CD14-positive monocyte (primary cell): ENCODE measurements at regions not wholly inside any gene's neighbourhood (a gene's known extent, or its start where the extent isn't known, plus 50 kb on each side); places are given as distances from the start of the nearest gene placed in this dataset.

Experiments used
- DNase-seq, 3 donors: peaks; one replicate each; pipeline ENCODE4 v3.0.0-alpha.2; 2011 to 2022
- H2AFZ ChIP-seq: 2 replicates; pipeline ENCODE4 v1.6.0; 2012; ENCODE audit warnings: mild to moderate bottlenecking, low read depth, low read length, inconsistent platforms; ENCODE audit not compliant: insufficient read depth, poor library complexity, severe bottlenecking
- H3K27ac ChIP-seq, 2 donors: 1 replicate in 1 of 2; 2 replicates in 1 of 2; pipeline ENCODE4 v1.5.1; 2012 to 2013; ENCODE audit warnings: low read length in 2 of 2, control low read depth in 1 of 2, inconsistent platforms in 1 of 2, low read depth in 1 of 2, mild to moderate bottlenecking in 1 of 2
- H3K27me3 ChIP-seq, 2 donors: one replicate each; pipeline versions ENCODE4 v1.6.0 to v1.6.1; 2011 to 2013; ENCODE audit warnings: low read length in 2 of 2; ENCODE audit not compliant: control insufficient read depth in 2 of 2, insufficient read depth in 2 of 2
- H3K36me3 ChIP-seq, 2 donors: replicated peaks in 1 of 2; 1 replicate in 1 of 2; 2 replicates in 1 of 2; pipeline versions ENCODE4 v1.5.1 to v1.6.1; 2012 to 2013; ENCODE audit warnings: low read length in 2 of 2, control low read depth in 1 of 2, inconsistent platforms in 1 of 2, mild to moderate bottlenecking in 1 of 2; ENCODE audit not compliant: insufficient read depth in 2 of 2, control insufficient read depth in 1 of 2
- H3K4me1 ChIP-seq, 2 donors: 1 replicate in 1 of 2; 2 replicates in 1 of 2; pipeline versions ENCODE4 v1.5.1 to v1.6.1; 2012 to 2013; ENCODE audit warnings: low read length in 2 of 2, control low read depth in 1 of 2, inconsistent platforms in 1 of 2, mild to moderate bottlenecking in 1 of 2, moderate library complexity in 1 of 2; ENCODE audit not compliant: insufficient read depth in 2 of 2, control insufficient read depth in 1 of 2
- H3K4me2 ChIP-seq: replicated peaks from 2 replicates; pipeline ENCODE3; 2012; ENCODE audit warnings: low read length, moderate library complexity, mild to moderate bottlenecking; ENCODE audit not compliant: poor library complexity, severe bottlenecking; ENCODE audit errors: extremely low read depth
- H3K4me3 ChIP-seq, 3 experiments: fragments of 200-600 bp in 1 of 3; sonication (generic) in 1 of 3; replicated peaks in 1 of 3; 1 replicate in 2 of 3; 2 replicates in 1 of 3; pipeline ENCODE4 v1.5.1; 2011 to 2013; ENCODE audit warnings: low read length in 3 of 3, mild to moderate bottlenecking in 3 of 3, control low read depth in 2 of 3, low read depth in 2 of 3, inconsistent platforms in 1 of 3, moderate library complexity in 1 of 3
- H3K79me2 ChIP-seq: 2 replicates; pipeline ENCODE4 v1.6.0; 2012; ENCODE audit warnings: mild to moderate bottlenecking, control low read depth, inconsistent platforms, low read length, moderate library complexity; ENCODE audit not compliant: insufficient read depth
- H3K9ac ChIP-seq: 2 replicates; pipeline ENCODE4 v1.6.0; 2017; ENCODE audit warnings: low read length, mild to moderate bottlenecking; ENCODE audit not compliant: insufficient read depth, poor library complexity, severe bottlenecking
- H3K9me3 ChIP-seq, 2 donors: replicated peaks in 1 of 2; 1 replicate in 1 of 2; 2 replicates in 1 of 2; pipeline versions ENCODE4 v1.5.1 to v1.6.1; 2012 to 2013; ENCODE audit warnings: low read length in 2 of 2, control low read depth in 1 of 2; ENCODE audit not compliant: control insufficient read depth in 1 of 2, insufficient read depth in 1 of 2
- H4K20me1 ChIP-seq: 2 replicates; pipeline ENCODE4 v1.6.0; 2012; ENCODE audit warnings: mild to moderate bottlenecking, low read length, control low read depth, moderate library complexity; ENCODE audit not compliant: insufficient read depth
- H3K27ac Mint-ChIP-seq, 7 donors: one replicate each; pipeline ENCODE4 v1.8.0; 2020; ENCODE audit warnings: mild to moderate bottlenecking in 7 of 7, mixed read lengths in 7 of 7, moderate library complexity in 6 of 7, inconsistent platforms in 2 of 7
- H3K27me3 Mint-ChIP-seq, 3 donors: one replicate each; pipeline ENCODE4 v1.8.0; 2021 to 2022; ENCODE audit warnings: low read depth in 3 of 3, mild to moderate bottlenecking in 3 of 3, mixed read lengths in 3 of 3, moderate library complexity in 3 of 3, inconsistent platforms in 1 of 3
- H3K36me3 Mint-ChIP-seq, 2 donors: one replicate each; pipeline ENCODE4 v1.8.0; 2020; ENCODE audit warnings: mixed read lengths in 2 of 2, inconsistent platforms in 1 of 2, mild to moderate bottlenecking in 1 of 2
- H3K4me1 Mint-ChIP-seq: one replicate; pipeline ENCODE4 v1.8.0; 2020; ENCODE audit warnings: mild to moderate bottlenecking, mixed read lengths
- H3K4me3 Mint-ChIP-seq, 2 donors: one replicate each; pipeline ENCODE4 v1.8.0; 2020; ENCODE audit warnings: mild to moderate bottlenecking in 2 of 2, mixed read lengths in 2 of 2, moderate library complexity in 1 of 2
- H3K9me3 Mint-ChIP-seq, 7 donors: one replicate each; pipeline ENCODE4 v1.8.0; 2020 to 2022; ENCODE audit warnings: mixed read lengths in 7 of 7, mild to moderate bottlenecking in 6 of 7, moderate library complexity in 6 of 7, inconsistent platforms in 2 of 7
- CTCF ChIP-seq: fragments of 200-600 bp; IDR thresholded peaks from one replicate; pipeline ENCODE4 v1.8.0; 2022; ENCODE audit warnings: antibody characterized with exemption, mild to moderate bottlenecking
- WGBS: methylation state at CpG from one replicate; pipeline ENCODE4 v1.1.5; 2013; ENCODE audit warnings: missing lambda C conversion rate; ENCODE audit not compliant: insufficient coverage; 5-methylcytosine and 5-hydroxymethylcytosine counted together
- intact Hi-C, 2 donors: fragments of 100-400 bp; cut with micrococcal nuclease; formaldehyde crosslinking; loops; one replicate each; pipeline versions ENCODE4 v1.15.0 to v1.15.1; 2023

- H3K4me2 ChIP-seq: no peak overlapping the region
- DNase-seq: no peak
- no peaks in the 10 kb centered on the region for H3K4me1 Mint-ChIP-seq
- H3K4me1 ChIP-seq: no peaks in the 10 kb centered on the region
- H3K9ac ChIP-seq: no peak overlapping the region
- no peaks in the 10 kb centered on the region for H3K36me3 Mint-ChIP-seq
- no peaks in the 10 kb centered on the region for H3K36me3 ChIP-seq
- WGBS: 88% methylated on average over 2 of the region's 4 CpGs
- H2AFZ ChIP-seq: no peak overlapping the region
- H3K4me3 ChIP-seq: no peak overlapping the region
- TF ChIP-seq CTCF: no peak
- H3K4me3 Mint-ChIP-seq: no peak overlapping the region
- peaks cover 0 to 2% (median 0%) of the 10 kb centered on the region in 7 donors for H3K9me3 Mint-ChIP-seq
- peaks cover 0 to 2% (median 0%) of the 10 kb centered on the region in 3 donors for H3K27me3 Mint-ChIP-seq
- intact Hi-C loops: no loop called here
- no peak overlapping the region for H3K27ac ChIP-seq
- no peaks in the 10 kb centered on the region for H3K9me3 ChIP-seq
- no peaks in the 10 kb centered on the region for H3K79me2 ChIP-seq
- H3K27me3 ChIP-seq: no peaks in the 10 kb centered on the region
- H4K20me1 ChIP-seq: no peaks in the 10 kb centered on the region
- H3K27ac Mint-ChIP-seq: peak overlapping the region in 1 of 7 donors; percentile 40
Observed at GRCh38 chr14:30210630-30211029, 283.0 kb upstream of the PRKD1 start.

GRCh38 chr14:30211326-30211725, 283.7 kb upstream of the PRKD1 start:
- intact Hi-C loops: no loop called here
- Histone ChIP-seq H3K9me3 (no peaks in the 10 kb centered on the region), H3K4me3 (no peak overlapping the region)

More at GRCh38 chr14:30211326-30211725, 283.7 kb upstream of the PRKD1 start:
- H3K4me2 ChIP-seq: no peak overlapping the region
- no peak for DNase-seq
- H3K36me3 Mint-ChIP-seq: no peaks in the 10 kb centered on the region
- no peaks in the 10 kb centered on the region for H4K20me1 ChIP-seq
- no peaks in the 10 kb centered on the region for H3K4me1 Mint-ChIP-seq
- H3K27ac Mint-ChIP-seq: no peak overlapping the region
- no peak overlapping the region for H3K4me3 Mint-ChIP-seq
- H3K9ac ChIP-seq: no peak overlapping the region
- H3K27me3 Mint-ChIP-seq: peaks cover 0 to 2% (median 0%) of the 10 kb centered on the region in 3 donors
- H3K36me3 ChIP-seq: no peaks in the 10 kb centered on the region
- no peak overlapping the region for H3K27ac ChIP-seq
- no peaks in the 10 kb centered on the region for H3K79me2 ChIP-seq
- H2AFZ ChIP-seq: no peak overlapping the region
- H3K27me3 ChIP-seq: no peaks in the 10 kb centered on the region
- TF ChIP-seq CTCF: no peak
- no peaks in the 10 kb centered on the region for H3K4me1 ChIP-seq
- peaks cover 0 to 2% (median 0%) of the 10 kb centered on the region in 7 donors for H3K9me3 Mint-ChIP-seq
